ENCODE measurements at regions not wholly inside any gene's neighbourhood (a gene's known extent, or its start where the extent isn't known, plus 50 kb on each side); places are given as distances from the start of the nearest gene placed in this dataset.

- no peak for TF ChIP-seq FOXM1 (IDR thresholded peaks at IDR 0.05; ENCODE audit: borderline replicate concordance, low read depth)
Observed at GRCh38 chr6:85183841-85184240, 266.0 kb upstream of the NT5E start.

DNA sequence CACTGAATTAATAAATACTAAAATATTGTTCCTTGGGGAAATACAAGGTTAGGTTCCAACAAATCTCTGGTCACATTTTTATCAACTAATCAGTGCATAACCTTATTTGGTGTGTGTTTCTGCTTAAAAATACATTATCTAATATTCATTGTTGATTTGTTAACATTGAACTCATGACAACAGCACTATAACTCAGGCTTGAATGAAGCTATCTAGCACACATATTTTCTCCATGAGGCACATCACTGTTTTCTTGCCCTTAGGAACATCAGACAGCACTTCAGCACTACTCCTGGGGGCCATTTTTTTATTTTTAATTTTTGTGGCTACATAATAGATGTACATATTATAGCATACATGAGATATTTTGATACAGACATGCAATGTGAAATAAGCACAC, 277.2 kb upstream of the NT5E start:
- TF ChIP-seq CREB1 (IDR thresholded peaks at IDR 0.05; ENCODE audit: low read depth), result no peak
- TF ChIP-seq, protein P1, sequence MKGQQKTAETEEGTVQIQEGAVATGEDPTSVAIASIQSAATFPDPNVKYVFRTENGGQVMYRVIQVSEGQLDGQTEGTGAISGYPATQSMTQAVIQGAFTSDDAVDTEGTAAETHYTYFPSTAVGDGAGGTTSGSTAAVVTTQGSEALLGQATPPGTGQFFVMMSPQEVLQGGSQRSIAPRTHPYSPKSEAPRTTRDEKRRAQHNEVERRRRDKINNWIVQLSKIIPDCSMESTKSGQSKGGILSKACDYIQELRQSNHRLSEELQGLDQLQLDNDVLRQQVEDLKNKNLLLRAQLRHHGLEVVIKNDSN (IDR thresholded peaks at IDR 0.05), result no peak
- TF ChIP-seq TCF12 (IDR thresholded peaks at IDR 0.05; ENCODE audit: low read depth), result no peak
- no peak for TF ChIP-seq TEAD4 (IDR thresholded peaks at IDR 0.05)
- TF ChIP-seq NFIC (IDR thresholded peaks at IDR 0.05), result no peak
- TF ChIP-seq ZBTB7A (IDR thresholded peaks at IDR 0.05; ENCODE audit: low read depth), result no peak
- TF ChIP-seq, protein P2, sequence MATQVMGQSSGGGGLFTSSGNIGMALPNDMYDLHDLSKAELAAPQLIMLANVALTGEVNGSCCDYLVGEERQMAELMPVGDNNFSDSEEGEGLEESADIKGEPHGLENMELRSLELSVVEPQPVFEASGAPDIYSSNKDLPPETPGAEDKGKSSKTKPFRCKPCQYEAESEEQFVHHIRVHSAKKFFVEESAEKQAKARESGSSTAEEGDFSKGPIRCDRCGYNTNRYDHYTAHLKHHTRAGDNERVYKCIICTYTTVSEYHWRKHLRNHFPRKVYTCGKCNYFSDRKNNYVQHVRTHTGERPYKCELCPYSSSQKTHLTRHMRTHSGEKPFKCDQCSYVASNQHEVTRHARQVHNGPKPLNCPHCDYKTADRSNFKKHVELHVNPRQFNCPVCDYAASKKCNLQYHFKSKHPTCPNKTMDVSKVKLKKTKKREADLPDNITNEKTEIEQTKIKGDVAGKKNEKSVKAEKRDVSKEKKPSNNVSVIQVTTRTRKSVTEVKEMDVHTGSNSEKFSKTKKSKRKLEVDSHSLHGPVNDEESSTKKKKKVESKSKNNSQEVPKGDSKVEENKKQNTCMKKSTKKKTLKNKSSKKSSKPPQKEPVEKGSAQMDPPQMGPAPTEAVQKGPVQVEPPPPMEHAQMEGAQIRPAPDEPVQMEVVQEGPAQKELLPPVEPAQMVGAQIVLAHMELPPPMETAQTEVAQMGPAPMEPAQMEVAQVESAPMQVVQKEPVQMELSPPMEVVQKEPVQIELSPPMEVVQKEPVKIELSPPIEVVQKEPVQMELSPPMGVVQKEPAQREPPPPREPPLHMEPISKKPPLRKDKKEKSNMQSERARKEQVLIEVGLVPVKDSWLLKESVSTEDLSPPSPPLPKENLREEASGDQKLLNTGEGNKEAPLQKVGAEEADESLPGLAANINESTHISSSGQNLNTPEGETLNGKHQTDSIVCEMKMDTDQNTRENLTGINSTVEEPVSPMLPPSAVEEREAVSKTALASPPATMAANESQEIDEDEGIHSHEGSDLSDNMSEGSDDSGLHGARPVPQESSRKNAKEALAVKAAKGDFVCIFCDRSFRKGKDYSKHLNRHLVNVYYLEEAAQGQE (IDR thresholded peaks at IDR 0.05; ENCODE audit: low read depth), result no peak
- TF ChIP-seq RAD21 (IDR thresholded peaks at IDR 0.05; ENCODE audit: low read depth), result no peak
- no peak for TF ChIP-seq EGR1 (IDR thresholded peaks at IDR 0.05)

DNA sequence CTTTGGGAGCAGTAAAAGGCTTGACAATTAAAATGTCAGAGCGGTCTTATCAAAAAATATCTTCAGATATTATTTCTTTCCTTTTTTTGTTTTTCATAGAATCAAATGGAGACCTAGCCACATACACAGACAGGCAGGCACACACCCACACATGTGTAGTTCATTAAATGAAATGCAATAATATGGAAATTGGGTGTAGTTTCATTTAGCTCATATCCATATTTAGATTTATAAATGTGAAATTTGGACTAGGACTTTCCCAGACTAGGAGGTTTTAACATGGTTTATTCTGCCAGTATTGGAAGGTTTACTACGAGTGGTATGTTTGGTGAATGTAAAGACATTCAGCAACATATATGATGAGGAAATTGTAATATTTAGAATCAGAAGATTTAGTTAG, 277.7 kb upstream of the NT5E start:
- no peak for TF ChIP-seq TCF12 (IDR thresholded peaks at IDR 0.05; ENCODE audit: low read depth)
- TF ChIP-seq FOXM1 (IDR thresholded peaks at IDR 0.05; ENCODE audit: borderline replicate concordance, low read depth), result no peak
- no peak for TF ChIP-seq CREB1 (IDR thresholded peaks at IDR 0.05; ENCODE audit: low read depth)
- TF ChIP-seq YY1 (IDR thresholded peaks at IDR 0.05; ENCODE audit: low read depth), result no peak
- TF ChIP-seq, protein P2 (IDR thresholded peaks at IDR 0.05; ENCODE audit: low read depth), result no peak

DNA sequence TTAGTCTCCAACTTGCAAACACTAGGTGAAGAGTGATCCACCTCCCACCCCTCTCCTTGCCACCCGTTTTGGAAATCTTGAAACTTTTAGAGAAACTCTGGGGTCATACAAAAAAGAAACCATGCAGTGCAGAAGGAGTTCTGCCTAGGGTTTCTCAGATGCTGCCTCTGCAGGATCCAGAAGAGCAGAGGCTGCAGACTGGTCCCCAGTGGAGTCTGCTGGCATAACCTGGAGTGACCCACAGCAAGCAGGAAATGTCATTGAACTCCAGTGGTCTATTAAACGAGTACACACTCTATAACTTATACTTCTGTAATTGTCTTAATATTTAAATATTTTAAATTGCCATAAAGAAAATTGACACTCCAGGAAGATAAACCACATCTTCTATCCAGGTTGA, 280.7 kb upstream of the NT5E start:
- TF ChIP-seq, protein P2 (IDR thresholded peaks at IDR 0.05; ENCODE audit: low read depth), result no peak
- TF ChIP-seq EGR1 (IDR thresholded peaks at IDR 0.05) (no peak), YY1 (IDR thresholded peaks at IDR 0.05; ENCODE audit: low read depth) (no peak), TEAD4 (IDR thresholded peaks at IDR 0.05) (no peak), FOXM1 (IDR thresholded peaks at IDR 0.05; ENCODE audit: borderline replicate concordance, low read depth) (no peak), CREB1 (IDR thresholded peaks at IDR 0.05; ENCODE audit: low read depth) (no peak)

- TF ChIP-seq RAD21 (IDR thresholded peaks at IDR 0.05; ENCODE audit: low read depth) (no peak), TCF12 (IDR thresholded peaks at IDR 0.05; ENCODE audit: low read depth) (no peak), ZBTB7A (IDR thresholded peaks at IDR 0.05; ENCODE audit: low read depth) (no peak), EGR1 (IDR thresholded peaks at IDR 0.05) (no peak), CEBPB (IDR thresholded peaks at IDR 0.05) (no peak), YY1 (IDR thresholded peaks at IDR 0.05; ENCODE audit: low read depth) (no peak), TEAD4 (IDR thresholded peaks at IDR 0.05) (no peak), TAF1 (IDR thresholded peaks at IDR 0.05; ENCODE audit: low read depth) (no peak), FOXM1 (IDR thresholded peaks at IDR 0.05; ENCODE audit: borderline replicate concordance, low read depth) (no peak), EP300 (IDR thresholded peaks at IDR 0.05; ENCODE audit: borderline replicate concordance) (no peak), CREB1 (IDR thresholded peaks at IDR 0.05; ENCODE audit: low read depth) (no peak)
- TF ChIP-seq, protein P3, sequence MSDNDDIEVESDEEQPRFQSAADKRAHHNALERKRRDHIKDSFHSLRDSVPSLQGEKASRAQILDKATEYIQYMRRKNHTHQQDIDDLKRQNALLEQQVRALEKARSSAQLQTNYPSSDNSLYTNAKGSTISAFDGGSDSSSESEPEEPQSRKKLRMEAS (IDR thresholded peaks at IDR 0.05), result no peak
- TF ChIP-seq, protein P2 (IDR thresholded peaks at IDR 0.05; ENCODE audit: low read depth), result no peak
- TF ChIP-seq, protein P1 (IDR thresholded peaks at IDR 0.05), result no peak
Observed at GRCh38 chr6:85168146-85168545, 281.7 kb upstream of the NT5E start.

Measured in Ishikawa (cell line).